Sigmoid colon (tissue), 6 donors: ENCODE measurements at regions not wholly inside any gene's neighbourhood (a gene's known extent, or its start where the extent isn't known, plus 50 kb on each side); places are given as distances from the start of the nearest gene placed in this dataset.
A peak's percentile ranks its signal among the peaks of the same experiment; 100 is the strongest.

Experiments used
- DNase-seq: peaks from one replicate; pipeline ENCODE4 v3.0.0-alpha.2; 2019
- H3K27ac ChIP-seq, 4 donors: fragments of 200-600 bp; sonication (generic); one replicate each; pipeline ENCODE4 v1.5.1; 2016 to 2019; ENCODE audit warnings: mild to moderate bottlenecking in 1 of 4
- H3K27me3 ChIP-seq, 3 donors: fragments of 200-600 bp; sonication (generic); one replicate each; pipeline ENCODE4 v1.5.1; 2019; ENCODE audit warnings: mild to moderate bottlenecking in 1 of 3
- H3K36me3 ChIP-seq, 4 donors: fragments of 200-600 bp; sonication (generic); one replicate each; pipeline ENCODE4 v1.5.1; 2016 to 2019
- H3K4me1 ChIP-seq, 4 donors: fragments of 200-600 bp; sonication (generic); one replicate each; pipeline ENCODE4 v1.5.1; 2017 to 2019
- H3K4me3 ChIP-seq, 4 donors: fragments of 200-600 bp; sonication (generic); one replicate each; pipeline ENCODE4 v1.5.1; 2017 to 2019; ENCODE audit warnings: mild to moderate bottlenecking in 2 of 4, moderate library complexity in 1 of 4
- H3K9me3 ChIP-seq, 4 donors: fragments of 200-600 bp in 3 of 4; sonication (generic) in 3 of 4; one replicate each; pipeline versions ENCODE4 v1.5.1 to v1.6.1; 2013 to 2019
- CTCF ChIP-seq, 4 experiments: fragments of 450-650 bp in 3 of 4; fragments of 200-600 bp in 1 of 4; IDR thresholded peaks; one replicate each; pipeline ENCODE4 v1.5.1; 2016 to 2019; ENCODE audit warnings: antibody characterized with exemption in 4 of 4, mild to moderate bottlenecking in 3 of 4, moderate library complexity in 2 of 4
- EP300 ChIP-seq, 4 donors: sonication (generic); formaldehyde crosslinking; IDR thresholded peaks; one replicate each; pipeline ENCODE4 v1.6.1; 2017; ENCODE audit warnings: antibody characterized with exemption in 4 of 4
- POLR2A ChIP-seq, 2 donors: fragments of 450-650 bp; IDR thresholded peaks; one replicate each; pipeline ENCODE4 v1.6.1; 2016; ENCODE audit warnings: antibody characterized with exemption in 2 of 2, mild to moderate bottlenecking in 2 of 2, moderate library complexity in 2 of 2
- POLR2AphosphoS5 ChIP-seq, 4 donors: sonication (generic); formaldehyde crosslinking; IDR thresholded peaks; one replicate each; pipeline ENCODE4 v1.6.1; 2017; ENCODE audit warnings: antibody characterized with exemption in 4 of 4
- WGBS, 2 donors: extraction: QIAGEN DNeasy Blood & Tissue Kit; methylation state at CpG; one replicate each; pipeline ENCODE4 v1.1.7; 2013; 5-methylcytosine and 5-hydroxymethylcytosine counted together
- intact Hi-C: fragments of 100-400 bp; cut with DNase I; formaldehyde crosslinking; loops from one replicate; pipeline ENCODE4 v1.15.1; 2023
- donor health status: healthy with polysubstance abuse.
- donor health status: healthy.

- 72 to 79% methylated on average over 3 of the region's 3 CpGs for WGBS, 2 donors
- no peak for TF ChIP-seq POLR2AphosphoS5 (IDR thresholded peaks at IDR 0.05)
- no peak for TF ChIP-seq CTCF (IDR thresholded peaks at IDR 0.05)
- no peak for TF ChIP-seq EP300 (IDR thresholded peaks at IDR 0.05)
- no peak for TF ChIP-seq POLR2A (IDR thresholded peaks at IDR 0.05)
- Histone ChIP-seq H3K27me3 (no peaks in the 10 kb centered on the region), H3K4me1 (no peaks in the 10 kb centered on the region), H3K27ac (no peak overlapping the region), H3K9me3 (no peaks in the 10 kb centered on the region), H3K4me3 (no peak overlapping the region), H3K36me3 (no peaks in the 10 kb centered on the region)
- intact Hi-C loops: no loop called here
- no peak for DNase-seq
Measured at GRCh38 chr20:60257671-60258070, 299.4 kb downstream of the CDH26 start.

GRCh38 chr20:60258255-60258863 lies 300.1 kb downstream of the CDH26 start:
- WGBS, 2 donors: 45 to 75% methylated on average over 6 of the region's 6 CpGs
- Histone ChIP-seq H3K4me1 (no peaks in the 10 kb centered on the region), H3K4me3 (no peak overlapping the region), H3K9me3 (no peaks in the 10 kb centered on the region), H3K27ac (no peak overlapping the region), H3K36me3 (no peaks in the 10 kb centered on the region), H3K27me3 (no peaks in the 10 kb centered on the region)
- TF ChIP-seq POLR2A (IDR thresholded peaks at IDR 0.05) (no peak), POLR2AphosphoS5 (IDR thresholded peaks at IDR 0.05) (no peak), EP300 (IDR thresholded peaks at IDR 0.05) (no peak), CTCF (IDR thresholded peaks at IDR 0.05) (no peak)
- DNase-seq: no peak
- intact Hi-C loops: no loop called here

- Histone ChIP-seq H3K36me3 (no peaks in the 10 kb centered on the region), H3K27me3 (no peaks in the 10 kb centered on the region), H3K4me1 (no peaks in the 10 kb centered on the region), H3K4me3 (no peak overlapping the region), H3K9me3 (no peaks in the 10 kb centered on the region), H3K27ac (no peak overlapping the region)
- TF ChIP-seq CTCF (IDR thresholded peaks at IDR 0.05): no peak
- TF ChIP-seq POLR2A (IDR thresholded peaks at IDR 0.05): no peak
- no peak for TF ChIP-seq EP300 (IDR thresholded peaks at IDR 0.05)
- TF ChIP-seq POLR2AphosphoS5 (IDR thresholded peaks at IDR 0.05): no peak
- no peak for DNase-seq
- intact Hi-C loops: no loop called here
- WGBS, 2 donors: 54 to 69% methylated on average over 4 of the region's 4 CpGs
Measured at GRCh38 chr20:60261333-60261732, 303.1 kb downstream of the CDH26 start.

- Histone ChIP-seq H3K27ac (no peak overlapping the region), H3K36me3 (no peaks in the 10 kb centered on the region), H3K4me3 (no peak overlapping the region), H3K27me3 (peaks cover 0 to 6% (median 0%) of the 10 kb centered on the region in 3 donors), H3K4me1 (no peaks in the 10 kb centered on the region), H3K9me3 (no peaks in the 10 kb centered on the region)
- DNase-seq: no peak
- TF ChIP-seq POLR2A (IDR thresholded peaks at IDR 0.05): no peak
- TF ChIP-seq CTCF (IDR thresholded peaks at IDR 0.05): peak in 1 of 4 experiments; percentile 42
- WGBS, 2 donors: 17 to 21% methylated on average over 4 of the region's 4 CpGs
- intact Hi-C loops: no loop called here
Measured at GRCh38 chr20:60262967-60263603, 304.9 kb downstream of the CDH26 start.
